NCI-H82 treated with DMSO at 0.1 percent for 48 hours (cell line): ENCODE measurements at regions not wholly inside any gene's neighbourhood (a gene's known extent, or its start where the extent isn't known, plus 50 kb on each side); places are given as distances from the start of the nearest gene placed in this dataset.
A peak's percentile ranks its signal among the peaks of the same experiment; 100 is the strongest.

Experiments used
- DNase-seq: peaks from one replicate; lab custom pipeline; 2025; ENCODE audit not compliant: unreplicated experiment; lab: John Stamatoyannopoulos, UW

- DNase-seq, result no peak
These were observed 56.0 kb upstream of the CTXND1 start for GRCh38 chr15:80308002-80308401.

GRCh38 chr15:80309769-80310384, 57.9 kb upstream of the CTXND1 start:
- DNase-seq, result no peak

- DNase-seq, result no peak
These were observed 58.8 kb upstream of the CTXND1 start for GRCh38 chr15:80310776-80311175.

GRCh38 chr15:80315289-80315987, 63.4 kb upstream of the CTXND1 start:
- DNase-seq, result no peak

GRCh38 chr15:80317389-80318182, 65.6 kb upstream of the CTXND1 start:
- no peak for DNase-seq

- DNase-seq, result peak; percentile 18
These were observed 69.8 kb upstream of the CTXND1 start for GRCh38 chr15:80321853-80322252.

- no peak for DNase-seq
These were observed 71.3 kb upstream of the CTXND1 start for GRCh38 chr15:80323285-80323684.

- DNase-seq, result peak; percentile 61
These were observed 72.6 kb upstream of the CTXND1 start for GRCh38 chr15:80324545-80325080.

- DNase-seq, result no peak
These were observed 73.2 kb upstream of the CTXND1 start for GRCh38 chr15:80325206-80325605.

- DNase-seq, result no peak
These were observed 74.3 kb upstream of the CTXND1 start for GRCh38 chr15:80326270-80326669.

GRCh38 chr15:80328496-80328895, 75.7 kb upstream of the ARNT2 start:
- DNase-seq, result no peak

GRCh38 chr15:80331886-80332406, 72.2 kb upstream of the ARNT2 start:
- no peak for DNase-seq

GRCh38 chr15:80333261-80333660, 70.9 kb upstream of the ARNT2 start:
- DNase-seq, result no peak

GRCh38 chr15:80334521-80334920, 69.7 kb upstream of the ARNT2 start:
- no peak for DNase-seq

GRCh38 chr15:80339601-80340000, 64.6 kb upstream of the ARNT2 start:
- DNase-seq, result no peak

GRCh38 chr15:80342148-80342547, 62.0 kb upstream of the ARNT2 start:
- no peak for DNase-seq

GRCh38 chr15:80343554-80343992, 60.6 kb upstream of the ARNT2 start:
- no peak for DNase-seq

- no peak for DNase-seq
These were observed 53.1 kb upstream of the ARNT2 start for GRCh38 chr15:80350941-80351610.
